ENCODE measurements at regions not wholly inside any gene's neighbourhood (a gene's known extent, or its start where the extent isn't known, plus 50 kb on each side); places are given as distances from the start of the nearest gene placed in this dataset.

DNA sequence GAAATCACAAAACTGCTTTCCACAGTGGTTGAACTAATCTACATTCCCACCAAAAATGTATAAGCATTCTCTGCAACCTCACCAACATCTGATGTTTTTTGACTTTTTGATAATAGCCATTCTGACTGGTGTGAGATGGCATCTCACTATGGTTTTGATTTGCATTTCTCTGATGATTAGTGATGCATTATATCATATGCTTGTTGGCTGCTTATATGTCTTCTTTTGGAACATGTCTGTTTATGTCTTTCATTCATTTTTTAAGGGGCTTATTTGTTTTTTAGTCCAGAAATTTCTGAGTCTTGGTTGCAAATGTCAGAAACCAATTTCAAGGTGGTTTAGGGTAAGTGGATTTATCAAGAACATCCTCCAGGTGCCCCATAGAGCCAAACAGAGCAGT lies 484.8 kb upstream of the TSHZ3 start (continued):
- TF ChIP-seq, protein P1, sequence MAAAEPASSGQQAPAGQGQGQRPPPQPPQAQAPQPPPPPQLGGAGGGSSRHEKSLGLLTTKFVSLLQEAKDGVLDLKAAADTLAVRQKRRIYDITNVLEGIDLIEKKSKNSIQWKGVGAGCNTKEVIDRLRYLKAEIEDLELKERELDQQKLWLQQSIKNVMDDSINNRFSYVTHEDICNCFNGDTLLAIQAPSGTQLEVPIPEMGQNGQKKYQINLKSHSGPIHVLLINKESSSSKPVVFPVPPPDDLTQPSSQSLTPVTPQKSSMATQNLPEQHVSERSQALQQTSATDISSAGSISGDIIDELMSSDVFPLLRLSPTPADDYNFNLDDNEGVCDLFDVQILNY (CRISPR knock-in tag; conservative IDR thresholded peaks at IDR 0.05) = no peak
- TF ChIP-seq ZNF816 (CRISPR knock-in tag; IDR thresholded peaks at IDR 0.05; ENCODE audit: borderline replicate concordance) (no peak), SMAD1 (CRISPR knock-in tag; IDR thresholded peaks at IDR 0.05; ENCODE audit: borderline replicate concordance, low read depth) (no peak), ZSCAN9 (CRISPR knock-in tag; IDR thresholded peaks at IDR 0.05; ENCODE audit: borderline replicate concordance) (no peak), HNRNPUL1 (IDR thresholded peaks at IDR 0.05; ENCODE audit: low read depth, low read length) (no peak)
- TF ChIP-seq, protein P2, sequence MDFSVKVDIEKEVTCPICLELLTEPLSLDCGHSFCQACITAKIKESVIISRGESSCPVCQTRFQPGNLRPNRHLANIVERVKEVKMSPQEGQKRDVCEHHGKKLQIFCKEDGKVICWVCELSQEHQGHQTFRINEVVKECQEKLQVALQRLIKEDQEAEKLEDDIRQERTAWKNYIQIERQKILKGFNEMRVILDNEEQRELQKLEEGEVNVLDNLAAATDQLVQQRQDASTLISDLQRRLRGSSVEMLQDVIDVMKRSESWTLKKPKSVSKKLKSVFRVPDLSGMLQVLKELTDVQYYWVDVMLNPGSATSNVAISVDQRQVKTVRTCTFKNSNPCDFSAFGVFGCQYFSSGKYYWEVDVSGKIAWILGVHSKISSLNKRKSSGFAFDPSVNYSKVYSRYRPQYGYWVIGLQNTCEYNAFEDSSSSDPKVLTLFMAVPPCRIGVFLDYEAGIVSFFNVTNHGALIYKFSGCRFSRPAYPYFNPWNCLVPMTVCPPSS (IDR thresholded peaks at IDR 0.05) = no peak
- TF ChIP-seq, protein P3, sequence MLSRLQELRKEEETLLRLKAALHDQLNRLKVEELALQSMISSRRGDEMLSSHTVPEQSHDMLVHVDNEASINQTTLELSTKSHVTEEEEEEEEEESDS (CRISPR knock-in tag; IDR thresholded peaks at IDR 0.05; ENCODE audit: borderline replicate concordance) = no peak

DNA sequence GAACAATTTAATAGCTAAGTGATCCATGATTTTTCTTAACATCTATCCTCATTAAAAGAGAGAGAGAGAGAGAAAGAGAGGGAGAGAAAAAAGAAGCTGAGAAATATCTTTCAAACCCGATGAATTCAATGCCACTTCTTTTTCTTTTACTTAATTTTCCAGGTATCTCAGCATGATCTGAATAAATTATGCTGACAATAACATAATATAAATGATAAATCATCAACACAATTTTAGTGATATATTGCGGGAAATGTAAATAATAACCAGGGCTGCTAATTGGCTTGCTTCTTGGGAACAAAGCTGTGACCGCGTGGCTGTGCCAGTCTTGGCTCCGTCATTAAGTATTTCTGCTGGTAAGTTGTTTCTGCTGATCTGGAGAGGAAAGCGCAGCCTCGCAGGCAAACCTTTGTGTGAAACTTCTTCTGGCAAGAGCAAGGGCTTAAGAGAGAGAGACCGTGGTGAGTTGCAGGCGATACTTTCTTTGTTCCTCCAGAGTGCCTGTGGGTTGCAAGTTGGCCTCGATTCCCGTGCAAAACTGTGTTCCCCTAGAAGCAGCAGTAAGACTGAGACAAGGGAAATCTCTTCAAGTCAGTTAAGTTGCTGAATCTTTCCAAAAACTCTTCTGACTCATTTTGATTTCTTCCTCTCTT lies 489.1 kb upstream of the TSHZ3 start:
- Histone ChIP-seq H3K9me3 (ENCODE audit: low read length) (peaks cover 99% of the 10 kb centered on the region), H3K4me2 (ENCODE audit: low read depth, low read length) (no peak overlapping the region), H3K4me1 (ENCODE audit: insufficient read depth, low read length) (no peaks in the 10 kb centered on the region), H3K9ac (ENCODE audit: insufficient read depth, low read depth, low read length) (no peak overlapping the region), H3K36me3 (replicated peaks in 1 of 2; ENCODE audit: control insufficient read depth in 1 of 2, insufficient read depth in 2 of 2, low read length in 2 of 2) (no peaks in the 10 kb centered on the region), H3K27ac (ENCODE audit: extremely low read length, insufficient read depth, low read length) (no peak overlapping the region), H3K27me3 (ENCODE audit: control insufficient read depth in 1 of 2, insufficient read depth in 2 of 2, low read length in 2 of 2) (no peaks in the 10 kb centered on the region), H3K79me2 (ENCODE audit: insufficient read depth, low read length) (no peaks in the 10 kb centered on the region), H4K20me1 (ENCODE audit: insufficient read depth, low read length) (no peaks in the 10 kb centered on the region), H2AFZ (ENCODE audit: low read length) (no peak overlapping the region), H3K4me3 (replicated peaks in 1 of 3; ENCODE audit: insufficient read depth in 1 of 3, low read depth in 2 of 3, low read length in 3 of 3) (no peak overlapping the region)
- ATAC-seq = no peak
- DNase-seq (ENCODE audit: low spot score) = no peak
- in situ Hi-C loops (cut with HindIII; ENCODE audit: extremely low pct_ligation_motif_present, low pct_unique_long_range_greater_than_20kb) = no loop called here
- peak; percentile 50 for TF ChIP-seq MAFF (IDR thresholded peaks at IDR 0.05; ENCODE audit: low read depth, low read length)
- no peak for TF ChIP-seq MTA1 (CRISPR knock-in tag; IDR thresholded peaks at IDR 0.05; ENCODE audit: borderline replicate concordance)
- TF ChIP-seq MAFK (conservative IDR thresholded peaks at IDR 0.05 in 1 of 2, IDR thresholded peaks at IDR 0.05 in 1 of 2; ENCODE audit: low read length in 2 of 2) = peak; percentile 37 to 67; a peak in 2 of 4 replicates
- 50% methylated on average over 11 of the region's 11 CpGs for WGBS (ENCODE audit: low lambda C conversion rate)
- POLR2A ChIA-PET = no interaction called here
- no TSS peak for BruUV-seq (replicated peaks)
- CTCF ChIA-PET (ENCODE audit: low intra/inter-chr PET ratio, low total read pairs) = no interaction called here
- intact Hi-C loops (cut with micrococcal nuclease; ENCODE audit: unreplicated experiment) = no loop called here
- no peak for FAIRE-seq

All from HepG2 (cell line).